Esophagus muscularis mucosa (tissue), 4 donors: ENCODE measurements at regions not wholly inside any gene's neighbourhood (a gene's known extent, or its start where the extent isn't known, plus 50 kb on each side); places are given as distances from the start of the nearest gene placed in this dataset.

Experiments used
- DNase-seq: peaks from one replicate; pipeline ENCODE4 v3.0.0-alpha.2; 2017; ENCODE audit errors: extremely low spot score
- H3K27ac ChIP-seq, 4 donors: fragments of 200-600 bp; sonication (generic); replicated peaks in 1 of 4; 1 replicate in 3 of 4; 2 replicates in 1 of 4; pipeline ENCODE4 v1.5.1; 2016 to 2019; ENCODE audit warnings: mild to moderate bottlenecking in 1 of 4
- H3K27me3 ChIP-seq, 4 donors: fragments of 200-600 bp; sonication (generic); one replicate each; pipeline versions ENCODE4 v1.5.1 to v1.6.0; 2016 to 2019
- H3K36me3 ChIP-seq, 4 donors: fragments of 200-600 bp; sonication (generic); one replicate each; pipeline ENCODE4 v1.5.1; 2016 to 2019
- H3K4me1 ChIP-seq, 4 donors: fragments of 200-600 bp; sonication (generic); one replicate each; pipeline ENCODE4 v1.5.1; 2016 to 2019
- H3K4me3 ChIP-seq, 4 donors: fragments of 200-600 bp; sonication (generic); 1 replicate in 2 of 4; 2 replicates in 2 of 4; pipeline ENCODE4 v1.5.1; 2016 to 2019; ENCODE audit warnings: mild to moderate bottlenecking in 4 of 4, moderate library complexity in 1 of 4
- H3K9me3 ChIP-seq, 4 donors: fragments of 200-600 bp; sonication (generic); 1 replicate in 3 of 4; 2 replicates in 1 of 4; pipeline ENCODE4 v1.5.1; 2016 to 2019
- CTCF ChIP-seq, 3 experiments: fragments of 200-600 bp in 2 of 3; fragments of 450-650 bp in 1 of 3; sonication (generic) in 2 of 3; IDR thresholded peaks; one replicate each; pipeline ENCODE4 v1.5.1; 2017 to 2019; ENCODE audit warnings: antibody characterized with exemption in 3 of 3, mild to moderate bottlenecking in 2 of 3, moderate library complexity in 1 of 3
- EP300 ChIP-seq: sonication (generic); formaldehyde crosslinking; IDR thresholded peaks from one replicate; pipeline ENCODE4 v1.6.1; 2017; ENCODE audit warnings: antibody characterized with exemption
- POLR2A ChIP-seq: fragments of 450-650 bp; IDR thresholded peaks from one replicate; pipeline ENCODE4 v1.6.1; 2017; ENCODE audit warnings: antibody characterized with exemption, moderate library complexity, mild to moderate bottlenecking, low read depth
- POLR2AphosphoS5 ChIP-seq, 2 donors: sonication (generic); formaldehyde crosslinking; IDR thresholded peaks; one replicate each; pipeline ENCODE4 v1.6.1; 2017; ENCODE audit warnings: antibody characterized with exemption in 2 of 2
- WGBS: methylation state at CpG from one replicate; pipeline ENCODE4 v1.1.5; 2018; 5-methylcytosine and 5-hydroxymethylcytosine counted together
- intact Hi-C: fragments of 100-400 bp; cut with DNase I; formaldehyde crosslinking; loops from one replicate; pipeline ENCODE4 v1.15.1; 2023

- Histone ChIP-seq H3K36me3 (no peaks in the 10 kb centered on the region), H3K4me3 (no peak overlapping the region), H3K27ac (no peak overlapping the region), H3K4me1 (no peaks in the 10 kb centered on the region), H3K27me3 (no peaks in the 10 kb centered on the region), H3K9me3 (no peaks in the 10 kb centered on the region)
- no peak for DNase-seq
- TF ChIP-seq POLR2A (no peak), CTCF (IDR thresholded peaks at IDR 0.05) (no peak), EP300 (no peak), POLR2AphosphoS5 (IDR thresholded peaks at IDR 0.05) (no peak)
- intact Hi-C loops, result no loop called here
- WGBS, result 57% methylated on average over 9 of the region's 9 CpGs
Measured at GRCh38 chr4:187212446-187213080, 488.9 kb upstream of the FAT1 start.

- intact Hi-C loops, result no loop called here
- Histone ChIP-seq H3K4me3 (no peak overlapping the region), H3K27me3 (no peaks in the 10 kb centered on the region), H3K4me1 (no peaks in the 10 kb centered on the region), H3K9me3 (no peaks in the 10 kb centered on the region), H3K27ac (no peak overlapping the region), H3K36me3 (no peaks in the 10 kb centered on the region)
- TF ChIP-seq POLR2AphosphoS5 (IDR thresholded peaks at IDR 0.05), result no peak
- TF ChIP-seq CTCF (IDR thresholded peaks at IDR 0.05), result no peak
- no peak for TF ChIP-seq EP300
- DNase-seq, result no peak
- 94% methylated on average over 17 of the region's 17 CpGs for WGBS
Measured at GRCh38 chr4:187215438-187215837, 491.8 kb upstream of the FAT1 start.

- no peak for DNase-seq
- H3K9me3 ChIP-seq, result no peaks in the 10 kb centered on the region
- intact Hi-C loops, result no loop called here
- no peak overlapping the region for H3K27ac ChIP-seq
- WGBS, result 74% methylated on average over 20 of the region's 20 CpGs
- no peaks in the 10 kb centered on the region for H3K27me3 ChIP-seq
- H3K4me3 ChIP-seq, result no peak overlapping the region
- H3K4me1 ChIP-seq, result no peaks in the 10 kb centered on the region
- H3K36me3 ChIP-seq, result no peaks in the 10 kb centered on the region
- no peak for TF ChIP-seq CTCF (IDR thresholded peaks at IDR 0.05)
- no peak for TF ChIP-seq EP300
- TF ChIP-seq POLR2AphosphoS5 (IDR thresholded peaks at IDR 0.05), result no peak
- TF ChIP-seq POLR2A, result no peak
Measured at GRCh38 chr4:187218705-187219245, 495.1 kb upstream of the FAT1 start.

DNA sequence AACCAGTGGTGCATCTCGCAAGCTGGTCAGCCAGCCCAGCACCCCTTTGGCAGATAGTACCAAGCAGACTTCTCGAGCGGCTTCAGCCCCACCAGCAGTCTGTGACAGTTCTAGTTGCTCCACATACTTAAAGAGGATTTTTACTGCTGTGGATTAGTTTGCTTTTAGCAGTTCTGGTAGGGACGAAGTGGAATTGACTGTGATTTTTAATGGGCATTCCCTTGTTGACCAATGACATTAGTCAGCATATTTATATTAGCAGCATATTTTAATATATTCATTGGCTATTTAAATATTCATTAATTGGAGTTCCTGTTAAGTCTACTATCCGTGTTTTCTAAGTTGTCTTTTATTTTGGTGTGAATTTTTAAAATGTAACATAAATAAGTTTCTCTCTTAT, 500.9 kb upstream of the FAT1 start:
- Histone ChIP-seq H3K36me3 (no peaks in the 10 kb centered on the region), H3K27me3 (no peaks in the 10 kb centered on the region), H3K9me3 (no peaks in the 10 kb centered on the region), H3K4me3 (no peak overlapping the region), H3K27ac (no peak overlapping the region), H3K4me1 (no peaks in the 10 kb centered on the region)
- no peak for DNase-seq
- intact Hi-C loops, result no loop called here
- no peak for TF ChIP-seq POLR2AphosphoS5 (IDR thresholded peaks at IDR 0.05)
- no peak for TF ChIP-seq CTCF (IDR thresholded peaks at IDR 0.05)
- no peak for TF ChIP-seq EP300
- no peak for TF ChIP-seq POLR2A
- 56% methylated on average over 5 of the region's 5 CpGs for WGBS
